ENCODE measurements at regions not wholly inside any gene's neighbourhood (a gene's known extent, or its start where the extent isn't known, plus 50 kb on each side); places are given as distances from the start of the nearest gene placed in this dataset.
A peak's percentile ranks its signal among the peaks of the same experiment; 100 is the strongest.

GRCh38 chr9:106751681-106752080 lies 111.3 kb upstream of the ZNF462 start:
- Histone ChIP-seq H3K27ac (ENCODE audit: low read length) (no peak overlapping the region), H3K79me2 (ENCODE audit: low read length) (no peaks in the 10 kb centered on the region), H3K36me3 (replicated peaks; ENCODE audit: insufficient read depth, low read length) (no peaks in the 10 kb centered on the region), H4K20me1 (ENCODE audit: insufficient read depth, low read length) (no peaks in the 10 kb centered on the region), H3K4me1 (ENCODE audit: low read length) (peaks cover 14% of the 10 kb centered on the region), H3K9ac (ENCODE audit: low read length) (no peak overlapping the region), H3K27me3 (replicated peaks; ENCODE audit: insufficient read depth, low read length) (no peaks in the 10 kb centered on the region), H3K4me2 (ENCODE audit: low read depth, low read length) (no peak overlapping the region), H3K9me3 (replicated peaks; ENCODE audit: insufficient read depth, low read length) (no peaks in the 10 kb centered on the region), H3K4me3 (ENCODE audit: low read length) (no peak overlapping the region), H2AFZ (ENCODE audit: low read length) (no peak overlapping the region), H3F3A (ENCODE audit: insufficient read depth, low read length) (0 out of 2 replicates have a peak, but pooled peaks cover 7% of the 10 kb centered on the region), H3K9me2 (replicated peaks; ENCODE audit: insufficient read depth, low read length) (no peaks in the 10 kb centered on the region)
- no peak for TF ChIP-seq EZH2 (optimal IDR thresholded peaks at IDR 0.05; ENCODE audit: low read depth, low read length)
- TF ChIP-seq CTCF (IDR thresholded peaks at IDR 0.05; ENCODE audit: low read length): no peak
- no peak for TF ChIP-seq EZH2phosphoT487 (IDR thresholded peaks at IDR 0.05; ENCODE audit: low read length)
- DNase-seq: no peak

DNA sequence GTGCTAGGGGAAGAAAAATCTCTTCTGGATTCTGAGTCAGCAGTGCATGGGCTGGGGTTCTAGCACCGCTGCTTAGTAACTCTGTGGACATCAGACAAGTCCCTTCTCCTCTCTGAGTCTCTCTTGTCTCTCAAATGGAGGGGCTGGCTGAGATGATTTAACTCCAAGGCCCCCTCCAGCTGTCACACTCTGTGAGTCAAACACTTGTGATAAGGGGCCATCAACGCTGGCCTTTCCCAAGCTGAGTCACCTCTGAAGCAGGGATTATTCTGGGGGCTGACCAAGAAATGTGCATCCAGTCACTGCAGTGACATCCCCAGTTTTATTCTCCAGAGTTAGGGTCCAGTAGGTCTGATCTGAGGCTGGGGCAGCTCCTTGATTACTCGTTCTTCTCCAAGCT lies 110.4 kb upstream of the ZNF462 start:
- Histone ChIP-seq H3K9me3 (replicated peaks; ENCODE audit: insufficient read depth, low read length) (no peaks in the 10 kb centered on the region), H3F3A (ENCODE audit: insufficient read depth, low read length) (0 out of 2 replicates have a peak, but pooled peaks cover 7% of the 10 kb centered on the region), H4K20me1 (ENCODE audit: insufficient read depth, low read length) (no peaks in the 10 kb centered on the region), H3K9me2 (replicated peaks; ENCODE audit: insufficient read depth, low read length) (no peaks in the 10 kb centered on the region), H3K36me3 (replicated peaks; ENCODE audit: insufficient read depth, low read length) (no peaks in the 10 kb centered on the region), H3K27ac (ENCODE audit: low read length) (peak overlapping the region; percentile 38; the same call in 1 of the 2 replicates), H3K79me2 (ENCODE audit: low read length) (no peaks in the 10 kb centered on the region), H3K9ac (ENCODE audit: low read length) (no peak overlapping the region), H2AFZ (ENCODE audit: low read length) (peak overlapping the region; percentile 52), H3K4me1 (ENCODE audit: low read length) (peaks cover 14% of the 10 kb centered on the region), H3K4me2 (ENCODE audit: low read depth, low read length) (peak overlapping the region; percentile 18; the same call in 1 of the 2 replicates), H3K4me3 (ENCODE audit: low read length) (no peak overlapping the region), H3K27me3 (replicated peaks; ENCODE audit: insufficient read depth, low read length) (no peaks in the 10 kb centered on the region)
- TF ChIP-seq EZH2phosphoT487 (IDR thresholded peaks at IDR 0.05; ENCODE audit: low read length): no peak
- no peak for TF ChIP-seq EZH2 (optimal IDR thresholded peaks at IDR 0.05; ENCODE audit: low read depth, low read length)
- TF ChIP-seq CTCF (IDR thresholded peaks at IDR 0.05; ENCODE audit: low read length): no peak
- DNase-seq: no peak

DNA sequence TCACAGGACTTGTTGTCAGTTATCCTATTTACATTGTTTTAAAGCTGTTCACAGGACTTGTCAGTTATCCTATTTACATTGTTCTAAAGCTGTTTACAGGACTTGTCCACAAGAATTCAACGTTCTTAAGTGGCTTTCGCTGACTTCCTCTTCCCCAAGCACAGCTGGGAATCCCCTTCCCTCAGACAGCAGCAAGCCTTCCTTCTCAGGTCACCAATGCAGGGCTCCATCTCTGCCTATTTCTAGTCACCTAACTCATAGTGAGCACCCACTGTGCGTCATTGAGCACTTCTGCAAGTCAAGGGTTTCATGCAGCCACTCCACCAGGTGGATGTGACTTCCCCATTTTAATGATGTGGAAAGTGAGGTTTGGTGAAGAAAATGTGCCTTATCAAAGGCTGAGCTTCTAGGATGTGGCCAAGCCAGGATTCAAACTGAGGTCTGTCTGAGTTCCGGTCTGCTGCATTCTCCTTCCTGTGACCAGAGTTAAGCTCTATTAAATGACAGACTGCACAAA lies 109.8 kb upstream of the ZNF462 start:
- no peaks in the 10 kb centered on the region for H3K79me2 ChIP-seq (ENCODE audit: low read length)
- H3K27ac ChIP-seq (ENCODE audit: low read length): peak overlapping the region; percentile 38; the same call in 1 of the 2 replicates
- no peaks in the 10 kb centered on the region for H3K9me2 ChIP-seq (replicated peaks; ENCODE audit: insufficient read depth, low read length)
- no peaks in the 10 kb centered on the region for H3K9me3 ChIP-seq (replicated peaks; ENCODE audit: insufficient read depth, low read length)
- TF ChIP-seq EZH2phosphoT487 (IDR thresholded peaks at IDR 0.05; ENCODE audit: low read length): no peak
- no peak for TF ChIP-seq CTCF (IDR thresholded peaks at IDR 0.05; ENCODE audit: low read length)
- TF ChIP-seq EZH2 (optimal IDR thresholded peaks at IDR 0.05; ENCODE audit: low read depth, low read length): no peak
- H3K4me2 ChIP-seq (ENCODE audit: low read depth, low read length): peak overlapping the region; percentile 18; the same call in 1 of the 2 replicates
- no peaks in the 10 kb centered on the region for H3K27me3 ChIP-seq (replicated peaks; ENCODE audit: insufficient read depth, low read length)
- H3K4me3 ChIP-seq (ENCODE audit: low read length): no peak overlapping the region
- H4K20me1 ChIP-seq (ENCODE audit: insufficient read depth, low read length): no peaks in the 10 kb centered on the region
- no peaks in the 10 kb centered on the region for H3K36me3 ChIP-seq (replicated peaks; ENCODE audit: insufficient read depth, low read length)
- 0 out of 2 replicates have a peak, but pooled peaks cover 7% of the 10 kb centered on the region for H3F3A ChIP-seq (ENCODE audit: insufficient read depth, low read length)
- peak; percentile 64 for DNase-seq
- H3K9ac ChIP-seq (ENCODE audit: low read length): no peak overlapping the region
- H2AFZ ChIP-seq (ENCODE audit: low read length): peak overlapping the region; percentile 52
- peaks cover 17% of the 10 kb centered on the region for H3K4me1 ChIP-seq (ENCODE audit: low read length)

Measured in MM.1S (cell line).